Right lobe of liver (tissue), 4 donors: ENCODE measurements at regions not wholly inside any gene's neighbourhood (a gene's known extent, or its start where the extent isn't known, plus 50 kb on each side); places are given as distances from the start of the nearest gene placed in this dataset.

Experiments used
- POLR2A ChIP-seq: fragments of 450-650 bp; IDR thresholded peaks from one replicate; pipeline ENCODE4 v1.6.1; 2017; ENCODE audit warnings: antibody characterized with exemption, mild to moderate bottlenecking
- TF ChIP-seq, protein P1 (sequence below), 4 donors: fragments of 200-600 bp in 3 of 4; fragments of 450-650 bp in 1 of 4; IDR thresholded peaks; one replicate each; pipeline versions ENCODE4 v1.5.1 to v1.8.0; 2016 to 2022; ENCODE audit warnings: antibody characterized with exemption in 4 of 4, mild to moderate bottlenecking in 2 of 4
- donor health status: DM: no; HTN: no; CAD: no.
- donor health status: DM: no; HTN: no; CAD: no.
- donor health status: DM: no; HTN: yes; CAD: no.

DNA sequence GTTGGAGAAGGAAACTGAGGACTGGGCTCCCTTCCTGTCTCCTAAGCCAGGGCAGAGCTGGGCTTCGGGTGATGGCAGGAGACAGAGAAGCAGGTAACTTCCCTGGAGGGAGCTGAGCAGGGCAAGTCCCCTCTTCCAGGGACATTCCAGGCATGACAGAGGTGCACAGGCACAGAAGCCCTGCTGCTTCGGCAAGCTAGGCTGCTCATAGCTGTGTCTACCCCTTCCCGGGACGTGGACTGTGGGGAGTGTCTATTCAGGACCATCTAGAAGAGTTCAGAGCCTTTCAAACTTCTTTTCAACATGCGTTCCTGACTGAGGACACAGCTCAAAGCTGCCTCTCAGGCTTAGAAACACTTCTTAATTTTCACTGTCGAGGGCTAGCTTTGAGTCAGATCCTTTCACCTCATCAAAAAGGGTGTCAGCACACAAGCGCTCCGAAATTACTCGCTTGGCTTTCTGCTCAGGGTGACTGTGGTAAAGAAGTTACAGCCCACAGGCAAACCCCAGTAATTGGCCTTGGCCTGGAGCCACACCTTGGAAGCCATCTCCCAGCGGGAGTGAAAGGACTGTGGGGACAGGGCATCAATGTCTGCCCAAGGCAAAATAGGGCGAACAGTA is 63.7 kb upstream of the STEAP1B start:
- no peak for TF ChIP-seq POLR2A
- TF ChIP-seq, protein P1, sequence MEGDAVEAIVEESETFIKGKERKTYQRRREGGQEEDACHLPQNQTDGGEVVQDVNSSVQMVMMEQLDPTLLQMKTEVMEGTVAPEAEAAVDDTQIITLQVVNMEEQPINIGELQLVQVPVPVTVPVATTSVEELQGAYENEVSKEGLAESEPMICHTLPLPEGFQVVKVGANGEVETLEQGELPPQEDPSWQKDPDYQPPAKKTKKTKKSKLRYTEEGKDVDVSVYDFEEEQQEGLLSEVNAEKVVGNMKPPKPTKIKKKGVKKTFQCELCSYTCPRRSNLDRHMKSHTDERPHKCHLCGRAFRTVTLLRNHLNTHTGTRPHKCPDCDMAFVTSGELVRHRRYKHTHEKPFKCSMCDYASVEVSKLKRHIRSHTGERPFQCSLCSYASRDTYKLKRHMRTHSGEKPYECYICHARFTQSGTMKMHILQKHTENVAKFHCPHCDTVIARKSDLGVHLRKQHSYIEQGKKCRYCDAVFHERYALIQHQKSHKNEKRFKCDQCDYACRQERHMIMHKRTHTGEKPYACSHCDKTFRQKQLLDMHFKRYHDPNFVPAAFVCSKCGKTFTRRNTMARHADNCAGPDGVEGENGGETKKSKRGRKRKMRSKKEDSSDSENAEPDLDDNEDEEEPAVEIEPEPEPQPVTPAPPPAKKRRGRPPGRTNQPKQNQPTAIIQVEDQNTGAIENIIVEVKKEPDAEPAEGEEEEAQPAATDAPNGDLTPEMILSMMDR (IDR thresholded peaks at IDR 0.05): no peak
